Liver (tissue), 3 donors: ENCODE measurements at regions not wholly inside any gene's neighbourhood (a gene's known extent, or its start where the extent isn't known, plus 50 kb on each side); places are given as distances from the start of the nearest gene placed in this dataset.

ENCODE experiments used
- EGR1 ChIP-seq, 2 donors: IDR thresholded peaks; 2 replicates each; pipeline ENCODE4 v1.6.1; 2016 to 2018; ENCODE audit warnings: antibody characterized with exemption in 2 of 2, low read depth in 2 of 2
- FOXA1 ChIP-seq: IDR thresholded peaks from 2 replicates; pipeline ENCODE4 v1.6.1; 2016; ENCODE audit warnings: antibody characterized with exemption
- GABPA ChIP-seq, 2 donors: IDR thresholded peaks in 1 of 2; conservative IDR thresholded peaks in 1 of 2; 2 replicates each; pipeline ENCODE4 v1.6.1; 2016; ENCODE audit warnings: antibody characterized with exemption in 2 of 2, mild to moderate bottlenecking in 1 of 2, moderate library complexity in 1 of 2
- HNF4A ChIP-seq, 2 donors: conservative IDR thresholded peaks; 2 replicates each; pipeline ENCODE4 v1.6.1; 2016; ENCODE audit warnings: antibody characterized with exemption in 2 of 2, mild to moderate bottlenecking in 2 of 2
- RAD21 ChIP-seq, 2 donors: IDR thresholded peaks; 2 replicates each; pipeline ENCODE4 v1.6.1; 2016; ENCODE audit warnings: antibody characterized with exemption in 2 of 2, mild to moderate bottlenecking in 2 of 2
- TAF1 ChIP-seq: conservative IDR thresholded peaks from 2 replicates; pipeline ENCODE4 v1.6.1; 2016; ENCODE audit warnings: antibody characterized with exemption, mild to moderate bottlenecking
- YY1 ChIP-seq: IDR thresholded peaks from 2 replicates; pipeline ENCODE4 v1.6.1; 2016; ENCODE audit warnings: antibody characterized with exemption, mild to moderate bottlenecking
- TF ChIP-seq, protein P1 (sequence below): fragments of 150-350 bp; IDR thresholded peaks from 2 replicates; pipeline ENCODE4 v1.5.1; 2017; ENCODE audit warnings: improper control_type of control experiment, low read depth, low read length; ENCODE audit not compliant: missing input control
- TF ChIP-seq, protein P2 (sequence below): IDR thresholded peaks from 2 replicates; pipeline ENCODE4 v1.6.1; 2016; ENCODE audit warnings: antibody characterized with exemption, mild to moderate bottlenecking
- TF ChIP-seq, protein P3 (sequence below): IDR thresholded peaks from 2 replicates; pipeline ENCODE4 v1.6.1; 2016; ENCODE audit warnings: antibody characterized with exemption
- donor health status: healthy.
- donor health status: healthy.

DNA sequence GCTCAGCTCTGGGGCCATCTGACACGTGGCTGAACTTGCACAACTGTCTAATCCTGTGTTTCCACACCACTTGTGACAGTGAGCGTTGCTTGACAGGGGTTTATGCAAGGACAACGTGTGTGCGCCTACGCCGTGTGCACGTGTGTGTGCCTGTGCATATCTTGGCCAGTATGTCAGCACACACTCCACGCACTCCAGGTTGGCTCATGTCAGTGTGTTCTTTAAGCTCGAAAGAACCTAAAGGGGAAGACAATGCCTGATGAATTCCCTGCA lies 85.6 kb upstream of the SALL3 start:
- TF ChIP-seq RAD21 (IDR thresholded peaks at IDR 0.05) (no peak), HNF4A (conservative IDR thresholded peaks at IDR 0.05) (no peak), FOXA1 (no peak), TAF1 (no peak), GABPA (IDR thresholded peaks at IDR 0.05 in 1 of 2, conservative IDR thresholded peaks at IDR 0.05 in 1 of 2) (no peak), YY1 (no peak), EGR1 (IDR thresholded peaks at IDR 0.05; ENCODE audit: low read depth in 2 of 2) (no peak)
- TF ChIP-seq, protein P1, sequence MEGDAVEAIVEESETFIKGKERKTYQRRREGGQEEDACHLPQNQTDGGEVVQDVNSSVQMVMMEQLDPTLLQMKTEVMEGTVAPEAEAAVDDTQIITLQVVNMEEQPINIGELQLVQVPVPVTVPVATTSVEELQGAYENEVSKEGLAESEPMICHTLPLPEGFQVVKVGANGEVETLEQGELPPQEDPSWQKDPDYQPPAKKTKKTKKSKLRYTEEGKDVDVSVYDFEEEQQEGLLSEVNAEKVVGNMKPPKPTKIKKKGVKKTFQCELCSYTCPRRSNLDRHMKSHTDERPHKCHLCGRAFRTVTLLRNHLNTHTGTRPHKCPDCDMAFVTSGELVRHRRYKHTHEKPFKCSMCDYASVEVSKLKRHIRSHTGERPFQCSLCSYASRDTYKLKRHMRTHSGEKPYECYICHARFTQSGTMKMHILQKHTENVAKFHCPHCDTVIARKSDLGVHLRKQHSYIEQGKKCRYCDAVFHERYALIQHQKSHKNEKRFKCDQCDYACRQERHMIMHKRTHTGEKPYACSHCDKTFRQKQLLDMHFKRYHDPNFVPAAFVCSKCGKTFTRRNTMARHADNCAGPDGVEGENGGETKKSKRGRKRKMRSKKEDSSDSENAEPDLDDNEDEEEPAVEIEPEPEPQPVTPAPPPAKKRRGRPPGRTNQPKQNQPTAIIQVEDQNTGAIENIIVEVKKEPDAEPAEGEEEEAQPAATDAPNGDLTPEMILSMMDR = no peak
- TF ChIP-seq, protein P2, sequence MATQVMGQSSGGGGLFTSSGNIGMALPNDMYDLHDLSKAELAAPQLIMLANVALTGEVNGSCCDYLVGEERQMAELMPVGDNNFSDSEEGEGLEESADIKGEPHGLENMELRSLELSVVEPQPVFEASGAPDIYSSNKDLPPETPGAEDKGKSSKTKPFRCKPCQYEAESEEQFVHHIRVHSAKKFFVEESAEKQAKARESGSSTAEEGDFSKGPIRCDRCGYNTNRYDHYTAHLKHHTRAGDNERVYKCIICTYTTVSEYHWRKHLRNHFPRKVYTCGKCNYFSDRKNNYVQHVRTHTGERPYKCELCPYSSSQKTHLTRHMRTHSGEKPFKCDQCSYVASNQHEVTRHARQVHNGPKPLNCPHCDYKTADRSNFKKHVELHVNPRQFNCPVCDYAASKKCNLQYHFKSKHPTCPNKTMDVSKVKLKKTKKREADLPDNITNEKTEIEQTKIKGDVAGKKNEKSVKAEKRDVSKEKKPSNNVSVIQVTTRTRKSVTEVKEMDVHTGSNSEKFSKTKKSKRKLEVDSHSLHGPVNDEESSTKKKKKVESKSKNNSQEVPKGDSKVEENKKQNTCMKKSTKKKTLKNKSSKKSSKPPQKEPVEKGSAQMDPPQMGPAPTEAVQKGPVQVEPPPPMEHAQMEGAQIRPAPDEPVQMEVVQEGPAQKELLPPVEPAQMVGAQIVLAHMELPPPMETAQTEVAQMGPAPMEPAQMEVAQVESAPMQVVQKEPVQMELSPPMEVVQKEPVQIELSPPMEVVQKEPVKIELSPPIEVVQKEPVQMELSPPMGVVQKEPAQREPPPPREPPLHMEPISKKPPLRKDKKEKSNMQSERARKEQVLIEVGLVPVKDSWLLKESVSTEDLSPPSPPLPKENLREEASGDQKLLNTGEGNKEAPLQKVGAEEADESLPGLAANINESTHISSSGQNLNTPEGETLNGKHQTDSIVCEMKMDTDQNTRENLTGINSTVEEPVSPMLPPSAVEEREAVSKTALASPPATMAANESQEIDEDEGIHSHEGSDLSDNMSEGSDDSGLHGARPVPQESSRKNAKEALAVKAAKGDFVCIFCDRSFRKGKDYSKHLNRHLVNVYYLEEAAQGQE = no peak
- TF ChIP-seq, protein P3, sequence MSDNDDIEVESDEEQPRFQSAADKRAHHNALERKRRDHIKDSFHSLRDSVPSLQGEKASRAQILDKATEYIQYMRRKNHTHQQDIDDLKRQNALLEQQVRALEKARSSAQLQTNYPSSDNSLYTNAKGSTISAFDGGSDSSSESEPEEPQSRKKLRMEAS = no peak
